ENCODE measurements at regions not wholly inside any gene's neighbourhood (a gene's known extent, or its start where the extent isn't known, plus 50 kb on each side); places are given as distances from the start of the nearest gene placed in this dataset.

GRCh38 chr4:170231377-170231776, 141.6 kb upstream of the AADAT start:
- intact Hi-C loops (cut with micrococcal nuclease; ENCODE audit: unreplicated experiment): no loop called here
- Mint-ChIP-seq H3K27ac (ENCODE audit: unreplicated experiment) (no peak overlapping the region), H3K36me3 (ENCODE audit: insufficient read depth, unreplicated experiment) (peaks cover 3% of the 10 kb centered on the region), H3K4me3 (ENCODE audit: low read depth, unreplicated experiment) (no peak overlapping the region), H3K4me1 (ENCODE audit: low read depth, unreplicated experiment) (peaks cover 17% of the 10 kb centered on the region), H3K9me3 (ENCODE audit: low read depth, unreplicated experiment) (no peaks in the 10 kb centered on the region), H3K27me3 (ENCODE audit: unreplicated experiment) (no peaks in the 10 kb centered on the region)
- DNase-seq: no peak
- CTCF ChIA-PET: no interaction called here
- no peak for TF ChIP-seq CTCF (IDR thresholded peaks at IDR 0.05; ENCODE audit: unreplicated experiment)
- BruUV-seq (replicated peaks): no TSS peak

- no TSS peak for BruUV-seq (replicated peaks)
- no peak overlapping the region for H3K4me3 Mint-ChIP-seq (ENCODE audit: low read depth, unreplicated experiment)
- no peaks in the 10 kb centered on the region for H3K27me3 Mint-ChIP-seq (ENCODE audit: unreplicated experiment)
- no peak for DNase-seq
- peaks cover 26% of the 10 kb centered on the region for H3K4me1 Mint-ChIP-seq (ENCODE audit: low read depth, unreplicated experiment)
- CTCF ChIA-PET: no interaction called here
- no peak for TF ChIP-seq CTCF (IDR thresholded peaks at IDR 0.05; ENCODE audit: unreplicated experiment)
- no peaks in the 10 kb centered on the region for H3K9me3 Mint-ChIP-seq (ENCODE audit: low read depth, unreplicated experiment)
- no peak overlapping the region for H3K27ac Mint-ChIP-seq (ENCODE audit: unreplicated experiment)
- intact Hi-C loops (cut with micrococcal nuclease; ENCODE audit: unreplicated experiment): no loop called here
- H3K36me3 Mint-ChIP-seq (ENCODE audit: insufficient read depth, unreplicated experiment): peaks cover 5% of the 10 kb centered on the region
These were observed 140.5 kb upstream of the AADAT start for GRCh38 chr4:170230242-170230641.

GRCh38 chr4:170229006-170229405, 139.2 kb upstream of the AADAT start:
- TF ChIP-seq CTCF (IDR thresholded peaks at IDR 0.05; ENCODE audit: unreplicated experiment): no peak
- DNase-seq: no peak
- peaks cover 26% of the 10 kb centered on the region for H3K4me1 Mint-ChIP-seq (ENCODE audit: low read depth, unreplicated experiment)
- H3K27me3 Mint-ChIP-seq (ENCODE audit: unreplicated experiment): no peaks in the 10 kb centered on the region
- BruUV-seq (replicated peaks): no TSS peak
- H3K4me3 Mint-ChIP-seq (ENCODE audit: low read depth, unreplicated experiment): no peak overlapping the region
- intact Hi-C loops (cut with micrococcal nuclease; ENCODE audit: unreplicated experiment): no loop called here
- no peak overlapping the region for H3K27ac Mint-ChIP-seq (ENCODE audit: unreplicated experiment)
- peaks cover 5% of the 10 kb centered on the region for H3K36me3 Mint-ChIP-seq (ENCODE audit: insufficient read depth, unreplicated experiment)
- CTCF ChIA-PET: interaction anchor here (1.5 kb wide), 1 partner anchor 19 kb away, joined by 3 read pairs; no protein-coding TSS in a partner anchor
- no peaks in the 10 kb centered on the region for H3K9me3 Mint-ChIP-seq (ENCODE audit: low read depth, unreplicated experiment)

GRCh38 chr4:170227928-170228327, 138.2 kb upstream of the AADAT start:
- CTCF ChIA-PET: no interaction called here
- Mint-ChIP-seq H3K36me3 (ENCODE audit: insufficient read depth, unreplicated experiment) (peaks cover 5% of the 10 kb centered on the region), H3K9me3 (ENCODE audit: low read depth, unreplicated experiment) (peaks cover 3% of the 10 kb centered on the region), H3K27me3 (ENCODE audit: unreplicated experiment) (no peaks in the 10 kb centered on the region), H3K4me1 (ENCODE audit: low read depth, unreplicated experiment) (peaks cover 26% of the 10 kb centered on the region), H3K27ac (ENCODE audit: unreplicated experiment) (peak overlapping the region; percentile 50), H3K4me3 (ENCODE audit: low read depth, unreplicated experiment) (peak overlapping the region; percentile 44)
- no peak for DNase-seq
- BruUV-seq (replicated peaks): no TSS peak
- intact Hi-C loops (cut with micrococcal nuclease; ENCODE audit: unreplicated experiment): no loop called here
- TF ChIP-seq CTCF (IDR thresholded peaks at IDR 0.05; ENCODE audit: unreplicated experiment): peak; percentile 19
